Ishikawa (cell line): ENCODE measurements at regions not wholly inside any gene's neighbourhood (a gene's known extent, or its start where the extent isn't known, plus 50 kb on each side); places are given as distances from the start of the nearest gene placed in this dataset.

Source experiments
- CEBPB ChIP-seq: IDR thresholded peaks from 2 replicates; pipeline ENCODE4 v1.6.1; 2012
- CREB1 ChIP-seq: IDR thresholded peaks from 2 replicates; pipeline ENCODE4 v1.6.1; 2012; ENCODE audit warnings: low read depth
- EGR1 ChIP-seq: IDR thresholded peaks from 2 replicates; pipeline ENCODE4 v1.6.1; 2012
- EP300 ChIP-seq: IDR thresholded peaks from 2 replicates; pipeline ENCODE4 v1.6.1; 2012; ENCODE audit warnings: borderline replicate concordance
- FOXM1 ChIP-seq: IDR thresholded peaks from 2 replicates; pipeline ENCODE4 v1.6.1; 2012; ENCODE audit warnings: low read depth, borderline replicate concordance
- RAD21 ChIP-seq: IDR thresholded peaks from 2 replicates; pipeline ENCODE4 v1.6.1; 2012; ENCODE audit warnings: low read depth
- TAF1 ChIP-seq: IDR thresholded peaks from 2 replicates; pipeline ENCODE4 v1.6.1; 2012; ENCODE audit warnings: low read depth, mild to moderate bottlenecking
- TCF12 ChIP-seq: IDR thresholded peaks from 2 replicates; pipeline ENCODE4 v1.6.1; 2012; ENCODE audit warnings: low read depth
- TEAD4 ChIP-seq: IDR thresholded peaks from 2 replicates; pipeline ENCODE4 v1.6.1; 2012
- YY1 ChIP-seq: IDR thresholded peaks from 2 replicates; pipeline ENCODE4 v1.6.1; 2012; ENCODE audit warnings: low read depth
- ZBTB7A ChIP-seq: IDR thresholded peaks from 2 replicates; pipeline ENCODE4 v1.6.1; 2012; ENCODE audit warnings: low read depth
- TF ChIP-seq, protein P1 (sequence below): IDR thresholded peaks from 2 replicates; pipeline ENCODE4 v1.6.1; 2012; ENCODE audit warnings: low read depth, mild to moderate bottlenecking
- TF ChIP-seq, protein P2 (sequence below): IDR thresholded peaks from 2 replicates; pipeline ENCODE4 v1.6.1; 2012

DNA sequence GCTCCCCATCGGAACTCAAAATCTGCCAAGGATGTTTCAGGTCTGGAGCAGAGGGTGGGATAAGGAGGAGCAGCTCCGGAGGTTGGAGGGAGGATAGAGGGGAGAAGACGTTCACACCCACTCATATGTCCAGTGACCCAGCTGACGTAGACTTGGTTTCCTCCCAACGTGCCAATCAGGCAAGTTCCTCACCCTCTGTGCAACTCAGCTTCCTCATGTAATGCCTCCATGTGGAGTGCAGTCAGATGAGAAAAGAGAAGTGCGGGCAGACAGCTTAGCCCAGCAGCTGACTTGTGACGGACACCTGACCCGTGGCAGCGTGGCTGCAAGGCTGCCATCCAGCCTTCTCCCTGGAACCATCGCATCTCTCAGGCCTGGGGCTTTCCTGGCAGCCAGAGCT is 86.8 kb downstream of the NPTX2 start:
- no peak for TF ChIP-seq CEBPB
- TF ChIP-seq, protein P1, sequence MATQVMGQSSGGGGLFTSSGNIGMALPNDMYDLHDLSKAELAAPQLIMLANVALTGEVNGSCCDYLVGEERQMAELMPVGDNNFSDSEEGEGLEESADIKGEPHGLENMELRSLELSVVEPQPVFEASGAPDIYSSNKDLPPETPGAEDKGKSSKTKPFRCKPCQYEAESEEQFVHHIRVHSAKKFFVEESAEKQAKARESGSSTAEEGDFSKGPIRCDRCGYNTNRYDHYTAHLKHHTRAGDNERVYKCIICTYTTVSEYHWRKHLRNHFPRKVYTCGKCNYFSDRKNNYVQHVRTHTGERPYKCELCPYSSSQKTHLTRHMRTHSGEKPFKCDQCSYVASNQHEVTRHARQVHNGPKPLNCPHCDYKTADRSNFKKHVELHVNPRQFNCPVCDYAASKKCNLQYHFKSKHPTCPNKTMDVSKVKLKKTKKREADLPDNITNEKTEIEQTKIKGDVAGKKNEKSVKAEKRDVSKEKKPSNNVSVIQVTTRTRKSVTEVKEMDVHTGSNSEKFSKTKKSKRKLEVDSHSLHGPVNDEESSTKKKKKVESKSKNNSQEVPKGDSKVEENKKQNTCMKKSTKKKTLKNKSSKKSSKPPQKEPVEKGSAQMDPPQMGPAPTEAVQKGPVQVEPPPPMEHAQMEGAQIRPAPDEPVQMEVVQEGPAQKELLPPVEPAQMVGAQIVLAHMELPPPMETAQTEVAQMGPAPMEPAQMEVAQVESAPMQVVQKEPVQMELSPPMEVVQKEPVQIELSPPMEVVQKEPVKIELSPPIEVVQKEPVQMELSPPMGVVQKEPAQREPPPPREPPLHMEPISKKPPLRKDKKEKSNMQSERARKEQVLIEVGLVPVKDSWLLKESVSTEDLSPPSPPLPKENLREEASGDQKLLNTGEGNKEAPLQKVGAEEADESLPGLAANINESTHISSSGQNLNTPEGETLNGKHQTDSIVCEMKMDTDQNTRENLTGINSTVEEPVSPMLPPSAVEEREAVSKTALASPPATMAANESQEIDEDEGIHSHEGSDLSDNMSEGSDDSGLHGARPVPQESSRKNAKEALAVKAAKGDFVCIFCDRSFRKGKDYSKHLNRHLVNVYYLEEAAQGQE = no peak
- TF ChIP-seq TAF1 = no peak
- no peak for TF ChIP-seq EGR1
- TF ChIP-seq TEAD4 = no peak
- TF ChIP-seq, protein P2, sequence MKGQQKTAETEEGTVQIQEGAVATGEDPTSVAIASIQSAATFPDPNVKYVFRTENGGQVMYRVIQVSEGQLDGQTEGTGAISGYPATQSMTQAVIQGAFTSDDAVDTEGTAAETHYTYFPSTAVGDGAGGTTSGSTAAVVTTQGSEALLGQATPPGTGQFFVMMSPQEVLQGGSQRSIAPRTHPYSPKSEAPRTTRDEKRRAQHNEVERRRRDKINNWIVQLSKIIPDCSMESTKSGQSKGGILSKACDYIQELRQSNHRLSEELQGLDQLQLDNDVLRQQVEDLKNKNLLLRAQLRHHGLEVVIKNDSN = no peak
- TF ChIP-seq EP300 = no peak
- TF ChIP-seq FOXM1 = no peak
- TF ChIP-seq RAD21 = no peak
- no peak for TF ChIP-seq ZBTB7A
- TF ChIP-seq YY1 = no peak
- no peak for TF ChIP-seq CREB1
- TF ChIP-seq TCF12 = no peak
